DOHH2 (cell line): ENCODE measurements at regions not wholly inside any gene's neighbourhood (a gene's known extent, or its start where the extent isn't known, plus 50 kb on each side); places are given as distances from the start of the nearest gene placed in this dataset.

ENCODE experiments used
- H3F3A ChIP-seq: fragments of 200-600 bp; sonication (generic), shearing (Covaris generic); 2 replicates; pipeline ENCODE4 v1.6.0; 2016; ENCODE audit warnings: antibody characterized with exemption, mild to moderate bottlenecking; ENCODE audit not compliant: control insufficient read depth, insufficient read depth
- H3K27ac ChIP-seq: fragments of 200-600 bp; sonication (generic); 2 replicates; pipeline ENCODE4 v1.5.1; 2014; ENCODE audit warnings: low read depth, mild to moderate bottlenecking, low read length, moderate library complexity
- H3K27me3 ChIP-seq: fragments of 200-600 bp; sonication (generic); 2 replicates; pipeline ENCODE4 v1.6.1; 2014; ENCODE audit warnings: mild to moderate bottlenecking, low read length, mixed read lengths; ENCODE audit not compliant: control insufficient read depth
- H3K36me3 ChIP-seq: fragments of 200-600 bp; sonication (generic); 2 replicates; pipeline ENCODE4 v1.6.1; 2014; ENCODE audit warnings: mild to moderate bottlenecking, low read length, moderate library complexity, mixed read lengths; ENCODE audit not compliant: control insufficient read depth
- H3K4me1 ChIP-seq: fragments of 200-600 bp; sonication (generic); 2 replicates; pipeline ENCODE4 v1.6.1; 2014; ENCODE audit warnings: mild to moderate bottlenecking, low read length, mixed read lengths; ENCODE audit not compliant: control insufficient read depth
- H3K4me2 ChIP-seq: fragments of 200-600 bp; sonication (generic); 2 replicates; pipeline ENCODE4 v1.6.0; 2014; ENCODE audit warnings: mild to moderate bottlenecking, low read length, moderate library complexity
- H3K4me3 ChIP-seq: fragments of 200-600 bp; sonication (generic); 2 replicates; pipeline ENCODE4 v1.5.1; 2014; ENCODE audit warnings: mild to moderate bottlenecking, low read length, mixed read lengths
- H3K79me2 ChIP-seq: fragments of 200-600 bp; sonication (generic); 2 replicates; pipeline ENCODE4 v1.6.1; 2014; ENCODE audit warnings: mild to moderate bottlenecking, low read length, mixed read lengths; ENCODE audit not compliant: control insufficient read depth
- H3K9me2 ChIP-seq: fragments of 200-600 bp; sonication (generic); replicated peaks from 2 replicates; pipeline ENCODE4 v1.6.1; 2014; ENCODE audit warnings: mild to moderate bottlenecking, low read length, mixed read lengths; ENCODE audit not compliant: control insufficient read depth
- H3K9me3 ChIP-seq: fragments of 200-600 bp; sonication (generic); 2 replicates; pipeline ENCODE4 v1.6.1; 2014; ENCODE audit warnings: antibody characterized with exemption, low read length, mixed read lengths; ENCODE audit not compliant: control insufficient read depth, insufficient read depth
- H4K20me1 ChIP-seq: fragments of 200-600 bp; sonication (generic); 2 replicates; pipeline ENCODE4 v1.6.0; 2014; ENCODE audit warnings: low read depth, mild to moderate bottlenecking, antibody characterized with exemption, low read length, moderate library complexity; ENCODE audit not compliant: control insufficient read depth, insufficient read depth
- CTCF ChIP-seq: fragments of 200-600 bp; sonication (generic); IDR thresholded peaks from one replicate; pipeline ENCODE4 v1.5.1; 2014; ENCODE audit warnings: antibody characterized with exemption, mild to moderate bottlenecking, low read depth, low read length; ENCODE audit not compliant: poor library complexity, severe bottlenecking
- EZH2phosphoT487 ChIP-seq: fragments of 200-600 bp; sonication (generic); IDR thresholded peaks from 2 replicates; pipeline ENCODE4 v1.6.1; 2017; ENCODE audit warnings: borderline replicate concordance, mild to moderate bottlenecking, antibody characterized with exemption, low read length, moderate library complexity, mixed read lengths

- no peaks in the 10 kb centered on the region for H3K79me2 ChIP-seq
- no peaks in the 10 kb centered on the region for H3K4me1 ChIP-seq
- no peaks in the 10 kb centered on the region for H3K27me3 ChIP-seq
- H3K9me3 ChIP-seq: no peaks in the 10 kb centered on the region
- no peak overlapping the region for H3K27ac ChIP-seq
- no peaks in the 10 kb centered on the region for H4K20me1 ChIP-seq
- TF ChIP-seq CTCF (no peak), EZH2phosphoT487 (no peak)
- no peak overlapping the region for H3K4me3 ChIP-seq
- H3K36me3 ChIP-seq: no peaks in the 10 kb centered on the region
- H3F3A ChIP-seq: no peaks in the 10 kb centered on the region
- no peaks in the 10 kb centered on the region for H3K9me2 ChIP-seq
- no peak overlapping the region for H3K4me2 ChIP-seq
Observed at GRCh38 chr4:32037399-32037798, 1317.2 kb downstream of the PCDH7 start.

GRCh38 chr4:32042486-32043247, 1322.5 kb downstream of the PCDH7 start:
- H4K20me1 ChIP-seq: no peaks in the 10 kb centered on the region
- no peaks in the 10 kb centered on the region for H3K36me3 ChIP-seq
- no peaks in the 10 kb centered on the region for H3K79me2 ChIP-seq
- no peak overlapping the region for H3K4me2 ChIP-seq
- H3K27me3 ChIP-seq: no peaks in the 10 kb centered on the region
- no peak overlapping the region for H3K27ac ChIP-seq
- no peaks in the 10 kb centered on the region for H3K4me1 ChIP-seq
- no peak for TF ChIP-seq EZH2phosphoT487
- H3F3A ChIP-seq: no peaks in the 10 kb centered on the region
- no peaks in the 10 kb centered on the region for H3K9me3 ChIP-seq
- H3K4me3 ChIP-seq: no peak overlapping the region
- H3K9me2 ChIP-seq: no peaks in the 10 kb centered on the region

- no peaks in the 10 kb centered on the region for H3K9me3 ChIP-seq
Observed at GRCh38 chr4:32043248-32043633, 1323.1 kb downstream of the PCDH7 start.

More at GRCh38 chr4:32043248-32043633, 1323.1 kb downstream of the PCDH7 start:
- Histone ChIP-seq H3K27me3 (no peaks in the 10 kb centered on the region), H3K9me2 (no peaks in the 10 kb centered on the region), H3K27ac (no peak overlapping the region), H3K4me3 (no peak overlapping the region), H3K36me3 (no peaks in the 10 kb centered on the region), H3K79me2 (no peaks in the 10 kb centered on the region), H3K4me1 (no peaks in the 10 kb centered on the region), H3K4me2 (no peak overlapping the region), H3F3A (no peaks in the 10 kb centered on the region), H4K20me1 (no peaks in the 10 kb centered on the region)
- TF ChIP-seq CTCF: no peak
- TF ChIP-seq EZH2phosphoT487: no peak
